ENCODE measurements at regions not wholly inside any gene's neighbourhood (a gene's known extent, or its start where the extent isn't known, plus 50 kb on each side); places are given as distances from the start of the nearest gene placed in this dataset.

DNA sequence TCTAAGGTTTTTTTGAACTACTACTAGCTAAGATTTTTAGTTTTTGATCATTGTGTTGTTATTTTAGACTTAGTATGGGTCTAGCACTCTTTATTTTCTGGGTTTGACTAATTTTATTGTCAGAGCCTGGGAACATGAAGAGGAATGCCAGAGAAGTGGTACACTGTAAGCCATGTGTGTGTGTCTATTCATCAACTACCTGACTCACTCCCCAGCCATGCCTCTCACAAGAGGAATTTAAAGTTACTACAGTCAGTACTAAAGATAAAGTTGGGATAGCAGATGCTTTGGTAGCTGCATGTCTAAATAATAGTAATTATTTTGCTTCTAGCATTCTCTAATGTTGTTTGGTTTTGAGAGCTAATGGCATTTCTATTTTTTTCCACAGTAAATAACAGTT is 264.8 kb downstream of the CSNK1G3 start:
- no peaks in the 10 kb centered on the region for H4K20me1 ChIP-seq (ENCODE audit: control insufficient read depth, insufficient read depth, insufficient read length)
- H2AFZ ChIP-seq (ENCODE audit: low read length) = no peak overlapping the region
- no peak overlapping the region for H3K14ac ChIP-seq (ENCODE audit: insufficient read depth, low read length)
- no peaks in the 10 kb centered on the region for H3K27me3 ChIP-seq (ENCODE audit: insufficient read depth, low read length)
- H3K4ac ChIP-seq (ENCODE audit: low read depth, low read length) = no peak overlapping the region
- no peak overlapping the region for H4K91ac ChIP-seq (ENCODE audit: insufficient read length, low read depth, low read length)
- H3K27ac Mint-ChIP-seq = no peak overlapping the region
- peaks cover 0 to 8% (median 7%) of the 10 kb centered on the region in 3 experiments for H3K36me3 Mint-ChIP-seq (ENCODE audit: insufficient read depth in 1 of 3, low read depth in 3 of 3)
- H3K18ac ChIP-seq (ENCODE audit: insufficient read length, low read depth, low read length) = no peak overlapping the region
- H2BK12ac ChIP-seq (ENCODE audit: insufficient read length, low read depth, low read length) = no peak overlapping the region
- no peak overlapping the region for H2BK120ac ChIP-seq (ENCODE audit: low read depth, low read length, poor library complexity, severe bottlenecking)
- H3K9me3 Mint-ChIP-seq = peaks cover 11 to 19% of the 10 kb centered on the region in 2 experiments
- H3K27ac ChIP-seq (ENCODE audit: insufficient read length, low read depth, low read length) = no peak overlapping the region
- no peaks in the 10 kb centered on the region for H3K4me1 Mint-ChIP-seq
- no peaks in the 10 kb centered on the region for H3K23me2 ChIP-seq (ENCODE audit: insufficient read length, low read depth, low read length, poor library complexity, severe bottlenecking)
- H2BK5ac ChIP-seq (ENCODE audit: insufficient read length, low read length) = no peak overlapping the region
- no peaks in the 10 kb centered on the region for H3K4me1 ChIP-seq (ENCODE audit: insufficient read depth, low read length)
- H3K79me2 ChIP-seq (ENCODE audit: insufficient read depth, low read length) = no peaks in the 10 kb centered on the region
- H4K5ac ChIP-seq (ENCODE audit: insufficient read length, low read depth, low read length) = no peak overlapping the region
- H3K9ac ChIP-seq (ENCODE audit: extremely low read depth, insufficient read length, low read length) = no peak overlapping the region
- no peak overlapping the region for H3K4me2 ChIP-seq (ENCODE audit: insufficient read depth, insufficient read length, low read length)
- DNase-seq = no peak
- H2AK5ac ChIP-seq (ENCODE audit: insufficient read length, low read length) = no peak overlapping the region
- no peaks in the 10 kb centered on the region for H3K9me3 ChIP-seq (ENCODE audit: control insufficient read depth, low read depth, low read length)
- H3K27me3 Mint-ChIP-seq (ENCODE audit: low read depth) = no peaks in the 10 kb centered on the region
- no peak overlapping the region for H2BK15ac ChIP-seq (ENCODE audit: low read depth, low read length)
- no peaks in the 10 kb centered on the region for H3K79me1 ChIP-seq (ENCODE audit: insufficient read depth, low read depth, low read length, poor library complexity, severe bottlenecking)
- no peak overlapping the region for H3K23ac ChIP-seq (ENCODE audit: insufficient read length, low read depth, low read length)
- H3T11ph ChIP-seq (ENCODE audit: low read length) = no peak overlapping the region
- no peak overlapping the region for H4K8ac ChIP-seq (replicated peaks; ENCODE audit: insufficient read length, low read depth, low read length)
- no peak overlapping the region for H2BK20ac ChIP-seq (ENCODE audit: low read depth, low read length, poor library complexity, severe bottlenecking)
- H3K56ac ChIP-seq (ENCODE audit: insufficient read length, low read depth, low read length) = no peak overlapping the region
- H3K4me3 Mint-ChIP-seq = no peak overlapping the region
- TF ChIP-seq, protein P1, sequence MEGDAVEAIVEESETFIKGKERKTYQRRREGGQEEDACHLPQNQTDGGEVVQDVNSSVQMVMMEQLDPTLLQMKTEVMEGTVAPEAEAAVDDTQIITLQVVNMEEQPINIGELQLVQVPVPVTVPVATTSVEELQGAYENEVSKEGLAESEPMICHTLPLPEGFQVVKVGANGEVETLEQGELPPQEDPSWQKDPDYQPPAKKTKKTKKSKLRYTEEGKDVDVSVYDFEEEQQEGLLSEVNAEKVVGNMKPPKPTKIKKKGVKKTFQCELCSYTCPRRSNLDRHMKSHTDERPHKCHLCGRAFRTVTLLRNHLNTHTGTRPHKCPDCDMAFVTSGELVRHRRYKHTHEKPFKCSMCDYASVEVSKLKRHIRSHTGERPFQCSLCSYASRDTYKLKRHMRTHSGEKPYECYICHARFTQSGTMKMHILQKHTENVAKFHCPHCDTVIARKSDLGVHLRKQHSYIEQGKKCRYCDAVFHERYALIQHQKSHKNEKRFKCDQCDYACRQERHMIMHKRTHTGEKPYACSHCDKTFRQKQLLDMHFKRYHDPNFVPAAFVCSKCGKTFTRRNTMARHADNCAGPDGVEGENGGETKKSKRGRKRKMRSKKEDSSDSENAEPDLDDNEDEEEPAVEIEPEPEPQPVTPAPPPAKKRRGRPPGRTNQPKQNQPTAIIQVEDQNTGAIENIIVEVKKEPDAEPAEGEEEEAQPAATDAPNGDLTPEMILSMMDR (conservative IDR thresholded peaks at IDR 0.05) = no peak
